ENCODE measurements at regions not wholly inside any gene's neighbourhood (a gene's known extent, or its start where the extent isn't known, plus 50 kb on each side); places are given as distances from the start of the nearest gene placed in this dataset.

DNA sequence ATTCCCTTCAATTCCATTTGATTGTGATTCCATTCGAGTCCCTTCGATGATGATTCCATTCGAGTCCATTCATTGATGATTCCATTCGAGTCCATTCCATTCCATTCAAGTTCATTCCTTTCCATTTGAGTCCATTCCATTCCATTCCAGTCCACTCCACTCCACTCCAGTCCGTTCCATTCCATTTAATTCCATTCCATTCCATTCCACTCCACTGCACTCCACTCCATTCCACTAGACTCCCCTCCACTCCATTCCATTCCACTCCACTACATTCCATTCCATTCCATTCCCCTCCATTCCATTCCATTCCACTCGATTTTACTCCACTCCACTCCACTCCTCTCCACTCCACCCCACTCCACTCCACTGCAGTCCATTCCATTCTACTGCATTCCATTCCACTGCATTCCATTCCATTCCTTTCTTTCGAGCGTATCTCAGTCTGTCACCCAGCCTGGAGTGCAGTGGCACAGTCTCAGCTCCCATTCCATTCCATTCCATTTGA lies 115.7 kb downstream of the ZNF92 start:
- TF ChIP-seq, protein P1, sequence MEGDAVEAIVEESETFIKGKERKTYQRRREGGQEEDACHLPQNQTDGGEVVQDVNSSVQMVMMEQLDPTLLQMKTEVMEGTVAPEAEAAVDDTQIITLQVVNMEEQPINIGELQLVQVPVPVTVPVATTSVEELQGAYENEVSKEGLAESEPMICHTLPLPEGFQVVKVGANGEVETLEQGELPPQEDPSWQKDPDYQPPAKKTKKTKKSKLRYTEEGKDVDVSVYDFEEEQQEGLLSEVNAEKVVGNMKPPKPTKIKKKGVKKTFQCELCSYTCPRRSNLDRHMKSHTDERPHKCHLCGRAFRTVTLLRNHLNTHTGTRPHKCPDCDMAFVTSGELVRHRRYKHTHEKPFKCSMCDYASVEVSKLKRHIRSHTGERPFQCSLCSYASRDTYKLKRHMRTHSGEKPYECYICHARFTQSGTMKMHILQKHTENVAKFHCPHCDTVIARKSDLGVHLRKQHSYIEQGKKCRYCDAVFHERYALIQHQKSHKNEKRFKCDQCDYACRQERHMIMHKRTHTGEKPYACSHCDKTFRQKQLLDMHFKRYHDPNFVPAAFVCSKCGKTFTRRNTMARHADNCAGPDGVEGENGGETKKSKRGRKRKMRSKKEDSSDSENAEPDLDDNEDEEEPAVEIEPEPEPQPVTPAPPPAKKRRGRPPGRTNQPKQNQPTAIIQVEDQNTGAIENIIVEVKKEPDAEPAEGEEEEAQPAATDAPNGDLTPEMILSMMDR (conservative IDR thresholded peaks at IDR 0.05; ENCODE audit: low read depth, low read length), result no peak
- no peak for TF ChIP-seq EZH2 (IDR thresholded peaks at IDR 0.05; ENCODE audit: low read length, unreplicated experiment)
